Smooth muscle cell (in vitro differentiated cells): ENCODE measurements at regions not wholly inside any gene's neighbourhood (a gene's known extent, or its start where the extent isn't known, plus 50 kb on each side); places are given as distances from the start of the nearest gene placed in this dataset.

Experiments
- DNase-seq: peaks from one replicate; lab custom pipeline; 2025; ENCODE audit not compliant: unreplicated experiment; lab: John Stamatoyannopoulos, UW
- H2AFZ ChIP-seq: fragments of 200-600 bp; sonication (generic); 2 replicates; pipeline ENCODE4 v1.6.0; 2016; ENCODE audit warnings: antibody characterized with exemption, low read depth, mild to moderate bottlenecking
- H3F3A ChIP-seq: fragments of 200-600 bp; sonication (generic); 2 replicates; pipeline ENCODE4 v1.6.0; 2017; ENCODE audit warnings: antibody characterized with exemption, low read depth
- H3K27ac ChIP-seq: fragments of 200-600 bp; sonication (generic); 2 replicates; pipeline ENCODE4 v1.5.1; 2016; ENCODE audit warnings: low read depth, mild to moderate bottlenecking
- H3K27me3 ChIP-seq: fragments of 200-600 bp; sonication (generic); 2 replicates; pipeline ENCODE4 v1.6.1; 2016; ENCODE audit warnings: low read depth, mild to moderate bottlenecking
- H3K36me3 ChIP-seq: fragments of 200-600 bp; sonication (generic); 2 replicates; pipeline ENCODE4 v1.5.1; 2016; ENCODE audit warnings: low read depth
- H3K4me1 ChIP-seq: fragments of 200-600 bp; sonication (generic); 2 replicates; pipeline ENCODE4 v1.5.1; 2016; ENCODE audit warnings: low read depth
- H3K4me2 ChIP-seq: fragments of 200-600 bp; sonication (generic); 2 replicates; pipeline ENCODE4 v1.6.0; 2016; ENCODE audit warnings: mild to moderate bottlenecking
- H3K4me3 ChIP-seq: fragments of 200-600 bp; sonication (generic); 2 replicates; pipeline ENCODE4 v1.5.1; 2016; ENCODE audit warnings: mild to moderate bottlenecking
- H3K79me2 ChIP-seq: fragments of 200-600 bp; sonication (generic); 2 replicates; pipeline ENCODE4 v1.6.0; 2016; ENCODE audit warnings: low read depth, mild to moderate bottlenecking
- H3K9ac ChIP-seq: fragments of 200-600 bp; sonication (generic); 2 replicates; pipeline ENCODE4 v1.6.0; 2016; ENCODE audit warnings: low read depth
- H3K9me3 ChIP-seq: fragments of 200-600 bp; sonication (generic); replicated peaks from 2 replicates; pipeline ENCODE4 v1.5.1; 2016; ENCODE audit warnings: low read depth
- H4K20me1 ChIP-seq: fragments of 200-600 bp; sonication (generic); 2 replicates; pipeline ENCODE4 v1.6.0; 2016; ENCODE audit warnings: low read depth
- WGBS: methylation state at CpG from one replicate; pipeline ENCODE4 v1.1.7; 2016; ENCODE audit warnings: low lambda C conversion rate; 5-methylcytosine and 5-hydroxymethylcytosine counted together
- TF ChIP-seq, protein P1 (sequence below): fragments of 200-600 bp; sonication (generic); IDR thresholded peaks from 2 replicates; pipeline ENCODE4 v1.5.1; 2017; ENCODE audit warnings: borderline replicate concordance, mild to moderate bottlenecking, antibody characterized with exemption; ENCODE audit not compliant: insufficient read depth, poor library complexity, severe bottlenecking

- Histone ChIP-seq H2AFZ (no peak overlapping the region), H3F3A (no peaks in the 10 kb centered on the region), H3K9me3 (no peaks in the 10 kb centered on the region), H3K27me3 (no peaks in the 10 kb centered on the region), H3K27ac (no peak overlapping the region), H3K36me3 (no peaks in the 10 kb centered on the region), H3K79me2 (no peaks in the 10 kb centered on the region), H4K20me1 (no peaks in the 10 kb centered on the region), H3K9ac (no peak overlapping the region), H3K4me2 (no peak overlapping the region), H3K4me1 (no peaks in the 10 kb centered on the region), H3K4me3 (no peak overlapping the region)
- TF ChIP-seq, protein P1, sequence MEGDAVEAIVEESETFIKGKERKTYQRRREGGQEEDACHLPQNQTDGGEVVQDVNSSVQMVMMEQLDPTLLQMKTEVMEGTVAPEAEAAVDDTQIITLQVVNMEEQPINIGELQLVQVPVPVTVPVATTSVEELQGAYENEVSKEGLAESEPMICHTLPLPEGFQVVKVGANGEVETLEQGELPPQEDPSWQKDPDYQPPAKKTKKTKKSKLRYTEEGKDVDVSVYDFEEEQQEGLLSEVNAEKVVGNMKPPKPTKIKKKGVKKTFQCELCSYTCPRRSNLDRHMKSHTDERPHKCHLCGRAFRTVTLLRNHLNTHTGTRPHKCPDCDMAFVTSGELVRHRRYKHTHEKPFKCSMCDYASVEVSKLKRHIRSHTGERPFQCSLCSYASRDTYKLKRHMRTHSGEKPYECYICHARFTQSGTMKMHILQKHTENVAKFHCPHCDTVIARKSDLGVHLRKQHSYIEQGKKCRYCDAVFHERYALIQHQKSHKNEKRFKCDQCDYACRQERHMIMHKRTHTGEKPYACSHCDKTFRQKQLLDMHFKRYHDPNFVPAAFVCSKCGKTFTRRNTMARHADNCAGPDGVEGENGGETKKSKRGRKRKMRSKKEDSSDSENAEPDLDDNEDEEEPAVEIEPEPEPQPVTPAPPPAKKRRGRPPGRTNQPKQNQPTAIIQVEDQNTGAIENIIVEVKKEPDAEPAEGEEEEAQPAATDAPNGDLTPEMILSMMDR: no peak
- DNase-seq: no peak
- 84% methylated on average over 1 of the region's 1 CpG for WGBS
Measured at GRCh38 chr4:149296503-149296902, 519.1 kb downstream of the IQCM start.

DNA sequence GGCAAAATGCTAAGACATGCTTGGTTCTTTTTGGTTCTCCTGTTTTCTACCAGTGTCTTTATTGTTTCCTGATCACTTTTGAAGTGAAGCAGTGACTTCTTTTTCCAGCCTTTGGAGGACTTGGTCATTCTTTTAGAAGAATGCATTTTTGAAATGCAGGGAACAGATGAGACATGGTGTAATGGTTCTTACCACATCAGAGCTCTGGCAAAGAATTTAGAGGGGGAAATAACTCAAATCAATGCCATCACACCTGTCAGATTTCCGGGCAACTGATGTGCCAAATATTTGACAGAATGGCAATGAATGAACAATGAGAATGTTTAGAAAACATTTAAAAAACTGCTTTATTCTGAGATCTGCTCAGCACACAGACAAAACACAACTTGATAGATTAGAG is 519.6 kb downstream of the IQCM start:
- Histone ChIP-seq H3K36me3 (no peaks in the 10 kb centered on the region), H3F3A (no peaks in the 10 kb centered on the region), H3K9ac (no peak overlapping the region), H3K4me2 (no peak overlapping the region), H3K27me3 (no peaks in the 10 kb centered on the region), H3K79me2 (no peaks in the 10 kb centered on the region), H3K4me1 (no peaks in the 10 kb centered on the region), H3K27ac (no peak overlapping the region), H3K4me3 (no peak overlapping the region), H2AFZ (no peak overlapping the region), H4K20me1 (no peaks in the 10 kb centered on the region), H3K9me3 (no peaks in the 10 kb centered on the region)
- TF ChIP-seq, protein P1: no peak
- 89% methylated on average over 1 of the region's 1 CpG for WGBS
- DNase-seq: no peak

- Histone ChIP-seq H2AFZ (no peak overlapping the region), H3K9ac (no peak overlapping the region), H3K4me2 (no peak overlapping the region), H3K27ac (no peak overlapping the region), H4K20me1 (no peaks in the 10 kb centered on the region), H3F3A (no peaks in the 10 kb centered on the region), H3K9me3 (no peaks in the 10 kb centered on the region), H3K4me1 (no peaks in the 10 kb centered on the region), H3K36me3 (no peaks in the 10 kb centered on the region), H3K4me3 (no peak overlapping the region), H3K79me2 (no peaks in the 10 kb centered on the region), H3K27me3 (no peaks in the 10 kb centered on the region)
- DNase-seq: no peak
- WGBS: 74% methylated on average over 1 of the region's 1 CpG
- TF ChIP-seq, protein P1: no peak
Measured at GRCh38 chr4:149294601-149295000, 521.0 kb downstream of the IQCM start.

GRCh38 chr4:149293046-149293649 is 522.5 kb downstream of the IQCM start:
- WGBS: 94% methylated on average over 1 of the region's 1 CpG

More at GRCh38 chr4:149293046-149293649, 522.5 kb downstream of the IQCM start:
- Histone ChIP-seq H4K20me1 (no peaks in the 10 kb centered on the region), H3K4me1 (no peaks in the 10 kb centered on the region), H3K27ac (no peak overlapping the region), H3F3A (no peaks in the 10 kb centered on the region), H2AFZ (no peak overlapping the region), H3K9ac (no peak overlapping the region), H3K36me3 (no peaks in the 10 kb centered on the region), H3K4me2 (no peak overlapping the region), H3K27me3 (no peaks in the 10 kb centered on the region), H3K4me3 (no peak overlapping the region), H3K9me3 (no peaks in the 10 kb centered on the region), H3K79me2 (no peaks in the 10 kb centered on the region)
- no peak for DNase-seq
- TF ChIP-seq, protein P1: no peak
